Urothelium cell line (cell line): ENCODE measurements at regions not wholly inside any gene's neighbourhood (a gene's known extent, or its start where the extent isn't known, plus 50 kb on each side); places are given as distances from the start of the nearest gene placed in this dataset.

ENCODE experiments used
- DNase-seq: peaks from one replicate; pipeline ENCODE4 v3.0.0; 2011; ENCODE audit warnings: low spot score, mixed read lengths
- FAIRE-seq: peaks from 2 replicates; lab custom pipeline; 2011; peaks lifted over from hg19 to GRCh38; lab: Jason Lieb, UNC

GRCh38 chr1:30385246-30385995, 338.0 kb downstream of the MATN1 start:
- FAIRE-seq (no peak), DNase-seq (no peak)

GRCh38 chr1:30384286-30385245, 338.8 kb downstream of the MATN1 start:
- FAIRE-seq (no peak), DNase-seq (no peak)

- FAIRE-seq = no peak
- no peak for DNase-seq
Measured at GRCh38 chr1:30383221-30383711, 340.1 kb downstream of the MATN1 start.

- DNase-seq = no peak
- FAIRE-seq = no peak
Measured at GRCh38 chr1:30382496-30382895, 340.9 kb downstream of the MATN1 start.

- FAIRE-seq = no peak
- no peak for DNase-seq
Measured at GRCh38 chr1:30381671-30382365, 341.6 kb downstream of the MATN1 start.

- FAIRE-seq = no peak
Measured at GRCh38 chr1:30381266-30381665, 342.1 kb downstream of the MATN1 start.

GRCh38 chr1:30380625-30380984, 342.8 kb downstream of the MATN1 start:
- DNase-seq (no peak), FAIRE-seq (no peak)

More at GRCh38 chr1:30381266-30381665, 342.1 kb downstream of the MATN1 start:
- DNase-seq = no peak

GRCh38 chr1:30379684-30380624, 343.4 kb downstream of the MATN1 start:
- FAIRE-seq = no peak
- DNase-seq = peak; percentile 85

GRCh38 chr1:30378991-30379581, 344.3 kb downstream of the MATN1 start:
- DNase-seq (peak; percentile 60), FAIRE-seq (no peak)

GRCh38 chr1:30378003-30378596, 345.3 kb downstream of the MATN1 start:
- no peak for DNase-seq
- FAIRE-seq = no peak

GRCh38 chr1:30377230-30378002, 346.0 kb downstream of the MATN1 start:
- FAIRE-seq (no peak), DNase-seq (no peak)

GRCh38 chr1:30376054-30376697, 347.2 kb downstream of the MATN1 start:
- DNase-seq (no peak), FAIRE-seq (no peak)

GRCh38 chr1:30375156-30375555, 348.2 kb downstream of the MATN1 start:
- no peak for FAIRE-seq
- no peak for DNase-seq

GRCh38 chr1:30374400-30375070, 348.9 kb downstream of the MATN1 start:
- no peak for DNase-seq
- FAIRE-seq = peak; percentile 72

- no peak for FAIRE-seq
- DNase-seq = no peak
Measured at GRCh38 chr1:30373471-30374399, 349.6 kb downstream of the MATN1 start.

GRCh38 chr1:30372792-30373433, 350.5 kb downstream of the MATN1 start:
- no peak for FAIRE-seq
- DNase-seq = no peak
